A673 (cell line): ENCODE measurements at regions not wholly inside any gene's neighbourhood (a gene's known extent, or its start where the extent isn't known, plus 50 kb on each side); places are given as distances from the start of the nearest gene placed in this dataset.

Source experiments
- BruUV-seq: library from RNA; stranded (reverse); fragments of 400-500 nt; replicated peaks from 2 replicates; lab custom pipeline; 2021; lab: Mats Ljungman, UMichigan
- CTCF ChIA-PET: fragments of 300-600 bp; sonication (Branson Sonifier 250); formaldehyde crosslinking; loops from one replicate; lab custom pipeline; 2022; ENCODE audit warnings: antibody characterized with exemption; lab: Charles Lee
- POLR2A ChIA-PET: fragments of 300-600 bp; sonication (Branson Sonifier 250); formaldehyde crosslinking; loops from one replicate; lab custom pipeline; 2022; ENCODE audit warnings: antibody characterized with exemption; ENCODE audit not compliant: low non-redundant PET; lab: Charles Lee
- DNase-seq: peaks from one replicate; pipeline ENCODE4 v3.0.0-alpha.2; 2015; ENCODE audit warnings: low spot score
- H3K27ac ChIP-seq: fragments of 200-600 bp; sonication (generic); 2 replicates; pipeline ENCODE4 v1.5.1; 2016; ENCODE audit warnings: mixed run types, low read depth, mild to moderate bottlenecking, mixed read lengths, antibody characterized with exemption, low read length; ENCODE audit not compliant: poor library complexity, severe bottlenecking
- H3K27me3 ChIP-seq: fragments of 200-600 bp; sonication (generic); replicated peaks from 2 replicates; pipeline ENCODE4 v1.6.1; 2017; ENCODE audit warnings: mixed run types, low read depth, mild to moderate bottlenecking, mixed read lengths, antibody characterized with exemption, low read length; ENCODE audit not compliant: insufficient read depth, poor library complexity
- H3K36me3 ChIP-seq: fragments of 200-600 bp; sonication (generic); 2 replicates; pipeline ENCODE4 v1.6.1; 2016; ENCODE audit warnings: mixed run types, mild to moderate bottlenecking, mixed read lengths, antibody characterized with exemption, low read length; ENCODE audit not compliant: insufficient read depth, poor library complexity, severe bottlenecking
- H3K4me1 ChIP-seq: fragments of 200-600 bp; sonication (generic); 2 replicates; pipeline ENCODE4 v1.6.1; 2017; ENCODE audit warnings: mixed run types, mild to moderate bottlenecking, mixed read lengths, antibody characterized with exemption, low read length; ENCODE audit not compliant: insufficient read depth, poor library complexity, severe bottlenecking
- H3K4me3 ChIP-seq: fragments of 200-600 bp; sonication (generic); 2 replicates; pipeline ENCODE4 v1.5.1; 2016; ENCODE audit warnings: low read depth, mixed run types, mild to moderate bottlenecking, mixed read lengths, low read length; ENCODE audit not compliant: poor library complexity, severe bottlenecking
- H3K9me3 ChIP-seq: fragments of 200-600 bp; sonication (generic); 2 replicates; pipeline ENCODE4 v1.6.1; 2016; ENCODE audit warnings: mixed run types, low read depth, mild to moderate bottlenecking, mixed read lengths, antibody characterized with exemption, low read length; ENCODE audit not compliant: poor library complexity, severe bottlenecking
- CTCF ChIP-seq: fragments of 300-800, 200-600 bp; sonication (generic); conservative IDR thresholded peaks from 2 replicates; pipeline ENCODE4 v1.5.1; 2017; ENCODE audit warnings: low read depth, mild to moderate bottlenecking, antibody characterized with exemption, low read length, moderate library complexity, mixed read lengths
- EZH2 ChIP-seq: fragments of 200-600 bp; sonication (generic); IDR thresholded peaks from 2 replicates; pipeline ENCODE4 v1.6.1; 2017; ENCODE audit warnings: borderline replicate concordance, low read depth, mild to moderate bottlenecking, mixed read lengths, antibody characterized with exemption, low read length; ENCODE audit not compliant: poor library complexity, severe bottlenecking
- intact Hi-C: fragments of 100-400 bp; cut with micrococcal nuclease; formaldehyde crosslinking; loops from one replicate; pipeline ENCODE4 v1.10.0; 2022; ENCODE audit not compliant: unreplicated experiment

GRCh38 chr14:59107819-59108218 lies 80.6 kb upstream of the DAAM1 start:
- BruUV-seq = no TSS peak
- Histone ChIP-seq H3K4me3 (no peak overlapping the region), H3K4me1 (no peaks in the 10 kb centered on the region), H3K27me3 (no peaks in the 10 kb centered on the region), H3K27ac (no peak overlapping the region), H3K9me3 (no peaks in the 10 kb centered on the region), H3K36me3 (no peaks in the 10 kb centered on the region)
- ChIA-PET POLR2A (no interaction called here), CTCF (no interaction called here)
- DNase-seq = no peak
- intact Hi-C loops = no loop called here
- TF ChIP-seq CTCF = no peak
- no peak for TF ChIP-seq EZH2

- ChIA-PET POLR2A (no interaction called here), CTCF (no interaction called here)
- Histone ChIP-seq H3K36me3 (no peaks in the 10 kb centered on the region), H3K27me3 (no peaks in the 10 kb centered on the region), H3K9me3 (no peaks in the 10 kb centered on the region), H3K27ac (no peak overlapping the region), H3K4me3 (no peak overlapping the region), H3K4me1 (no peaks in the 10 kb centered on the region)
- intact Hi-C loops = loop anchor here (5.0 kb wide), 1 partner anchor 480 kb away; the partner anchor contains the start of gene DACT1
- BruUV-seq = no TSS peak
- TF ChIP-seq EZH2 (no peak), CTCF (no peak)
- DNase-seq = no peak
These were observed 71.5 kb upstream of the DAAM1 start for GRCh38 chr14:59116984-59117415.

DNA sequence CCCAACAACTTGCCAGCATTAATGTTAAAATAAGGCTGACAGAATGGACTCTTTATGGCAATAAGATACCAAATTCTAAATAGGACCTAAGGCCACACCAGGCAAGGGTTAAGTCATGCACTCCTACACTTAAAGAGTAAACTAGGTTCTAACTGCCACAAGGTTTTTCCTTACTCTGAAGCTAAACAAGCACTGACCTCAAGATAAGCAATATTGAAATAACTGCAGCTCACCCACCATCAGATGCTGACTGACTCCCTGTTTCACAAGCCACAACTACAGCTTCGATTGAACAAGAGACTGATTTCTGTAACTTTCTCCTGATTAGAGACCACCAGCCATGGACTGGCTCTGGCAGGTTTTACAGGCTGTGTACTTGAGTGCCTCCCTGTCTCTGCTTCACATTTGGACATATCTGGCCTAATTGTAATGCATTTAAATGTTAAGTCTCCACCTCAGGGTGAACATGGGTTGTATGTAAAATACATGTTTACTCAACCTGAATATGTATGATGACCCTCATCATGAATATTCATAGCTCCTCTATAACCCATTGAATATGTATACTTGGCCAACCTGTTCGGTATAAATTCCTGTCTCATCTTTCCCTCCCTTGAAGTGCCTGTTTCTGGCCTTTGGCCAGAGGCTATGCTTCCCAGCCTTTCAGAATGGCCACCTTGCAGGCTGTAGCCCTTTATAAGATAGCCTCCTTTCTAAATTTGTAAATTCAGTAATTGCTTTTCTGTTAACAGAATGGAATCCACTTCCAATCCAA lies 70.5 kb upstream of the DAAM1 start:
- no peaks in the 10 kb centered on the region for H3K36me3 ChIP-seq
- H3K9me3 ChIP-seq = no peaks in the 10 kb centered on the region
- no peaks in the 10 kb centered on the region for H3K4me1 ChIP-seq
- intact Hi-C loops = loop anchor here (5.0 kb wide), 1 partner anchor 481 kb away; the partner anchor contains the start of gene DACT1
- peaks cover 5% of the 10 kb centered on the region for H3K27me3 ChIP-seq
- BruUV-seq = no TSS peak
- no peak for DNase-seq
- no peak overlapping the region for H3K27ac ChIP-seq
- CTCF ChIA-PET = no interaction called here
- TF ChIP-seq EZH2 (no peak), CTCF (no peak)
- H3K4me3 ChIP-seq = no peak overlapping the region
- POLR2A ChIA-PET = no interaction called here
